ENCODE measurements at regions not wholly inside any gene's neighbourhood (a gene's known extent, or its start where the extent isn't known, plus 50 kb on each side); places are given as distances from the start of the nearest gene placed in this dataset.

DNA sequence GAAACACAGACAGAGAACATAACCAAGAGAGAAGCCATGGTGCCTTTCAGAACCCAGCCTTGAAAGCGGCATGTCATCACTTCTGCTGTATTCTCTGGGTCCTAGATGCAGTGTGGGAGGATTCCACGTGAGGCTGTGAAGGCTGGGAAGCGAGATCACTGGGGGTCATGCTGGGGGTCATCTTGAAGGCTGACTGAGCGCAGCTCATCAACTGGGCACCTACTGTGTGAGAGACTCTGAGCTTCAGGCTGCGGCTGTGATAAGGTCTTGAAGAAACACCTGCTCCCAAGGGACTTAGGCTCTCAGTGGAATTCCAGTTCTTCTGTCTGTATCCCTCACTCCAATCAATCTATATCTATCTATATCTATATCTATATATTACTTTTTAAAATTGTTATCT, 91.8 kb upstream of the KLF13 start:
- TF ChIP-seq, protein P1, sequence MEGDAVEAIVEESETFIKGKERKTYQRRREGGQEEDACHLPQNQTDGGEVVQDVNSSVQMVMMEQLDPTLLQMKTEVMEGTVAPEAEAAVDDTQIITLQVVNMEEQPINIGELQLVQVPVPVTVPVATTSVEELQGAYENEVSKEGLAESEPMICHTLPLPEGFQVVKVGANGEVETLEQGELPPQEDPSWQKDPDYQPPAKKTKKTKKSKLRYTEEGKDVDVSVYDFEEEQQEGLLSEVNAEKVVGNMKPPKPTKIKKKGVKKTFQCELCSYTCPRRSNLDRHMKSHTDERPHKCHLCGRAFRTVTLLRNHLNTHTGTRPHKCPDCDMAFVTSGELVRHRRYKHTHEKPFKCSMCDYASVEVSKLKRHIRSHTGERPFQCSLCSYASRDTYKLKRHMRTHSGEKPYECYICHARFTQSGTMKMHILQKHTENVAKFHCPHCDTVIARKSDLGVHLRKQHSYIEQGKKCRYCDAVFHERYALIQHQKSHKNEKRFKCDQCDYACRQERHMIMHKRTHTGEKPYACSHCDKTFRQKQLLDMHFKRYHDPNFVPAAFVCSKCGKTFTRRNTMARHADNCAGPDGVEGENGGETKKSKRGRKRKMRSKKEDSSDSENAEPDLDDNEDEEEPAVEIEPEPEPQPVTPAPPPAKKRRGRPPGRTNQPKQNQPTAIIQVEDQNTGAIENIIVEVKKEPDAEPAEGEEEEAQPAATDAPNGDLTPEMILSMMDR (conservative IDR thresholded peaks at IDR 0.05), result no peak
- no peak for TF ChIP-seq ZFX (IDR thresholded peaks at IDR 0.05)

Data from C4-2B (cell line).